HG02588 (cell line): ENCODE measurements at regions not wholly inside any gene's neighbourhood (a gene's known extent, or its start where the extent isn't known, plus 50 kb on each side); places are given as distances from the start of the nearest gene placed in this dataset.

Experiments used
- ATAC-seq: cut with Tn5 transposase; IDR thresholded peaks from one replicate; pipeline ENCODE4 v1.9.1; 2021; ENCODE audit warnings: mild to moderate bottlenecking, moderate library complexity; ENCODE audit not compliant: unreplicated experiment

- no peak for ATAC-seq
Measured at GRCh38 chr20:6501061-6501460, 266.4 kb upstream of the BMP2 start.

DNA sequence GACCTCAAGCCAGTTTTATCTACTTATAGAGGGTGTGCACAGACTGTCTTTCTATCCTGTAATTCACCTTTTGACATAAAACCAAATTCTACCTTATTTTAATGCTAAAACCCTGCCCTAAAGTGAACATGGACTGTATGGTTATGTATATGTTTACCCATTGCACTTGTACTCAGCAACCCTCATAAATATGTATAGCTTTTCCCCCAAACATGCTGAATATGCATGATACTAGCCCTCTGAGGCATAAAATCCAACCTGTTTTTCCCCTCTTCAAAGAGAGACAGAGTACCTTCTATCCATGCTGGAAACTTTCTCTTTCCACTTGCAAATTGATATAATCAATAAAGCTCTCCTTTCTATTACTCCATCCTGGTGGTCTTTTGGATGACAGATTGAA is 267.9 kb upstream of the BMP2 start:
- ATAC-seq, result no peak

DNA sequence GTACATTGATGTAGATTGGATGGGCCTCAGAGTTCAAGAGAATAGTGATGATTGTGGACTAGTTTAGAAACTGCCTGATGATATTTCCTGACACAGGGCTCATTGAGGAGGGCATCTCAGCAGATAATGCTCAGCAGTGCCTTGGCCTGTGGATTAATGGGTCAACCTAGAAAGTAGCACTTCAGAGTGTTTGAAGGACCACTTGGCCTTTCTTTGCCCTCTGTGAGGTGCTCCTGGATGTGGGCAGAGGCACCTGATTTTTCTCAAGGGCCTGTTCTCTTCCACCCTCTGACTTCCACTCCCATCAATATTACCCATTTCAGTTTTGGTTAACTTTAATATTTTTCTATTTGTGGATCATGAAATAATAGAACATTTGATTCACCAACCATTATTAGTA is 270.6 kb upstream of the BMP2 start:
- ATAC-seq, result no peak

DNA sequence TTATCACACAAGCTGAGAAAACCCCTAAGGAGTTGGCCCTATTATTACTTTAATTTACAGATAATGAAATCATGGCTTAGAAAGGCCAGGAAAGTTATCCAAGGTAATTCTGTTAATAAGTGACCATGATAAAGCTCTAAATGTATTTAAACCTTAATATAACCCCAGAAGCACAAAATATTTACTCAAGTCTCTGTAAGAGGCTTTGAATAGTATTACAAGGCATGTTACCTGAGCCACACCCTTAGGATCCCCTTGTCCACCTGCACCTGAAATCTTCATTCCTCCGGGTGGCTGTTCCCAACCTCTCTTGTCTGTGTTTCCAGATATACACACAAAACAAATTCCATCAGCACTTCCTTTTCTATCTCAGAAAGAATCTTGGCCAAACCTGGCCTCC is 271.6 kb upstream of the BMP2 start:
- ATAC-seq, result no peak

GRCh38 chr20:6492271-6493055 is 275.0 kb upstream of the BMP2 start:
- ATAC-seq, result no peak

DNA sequence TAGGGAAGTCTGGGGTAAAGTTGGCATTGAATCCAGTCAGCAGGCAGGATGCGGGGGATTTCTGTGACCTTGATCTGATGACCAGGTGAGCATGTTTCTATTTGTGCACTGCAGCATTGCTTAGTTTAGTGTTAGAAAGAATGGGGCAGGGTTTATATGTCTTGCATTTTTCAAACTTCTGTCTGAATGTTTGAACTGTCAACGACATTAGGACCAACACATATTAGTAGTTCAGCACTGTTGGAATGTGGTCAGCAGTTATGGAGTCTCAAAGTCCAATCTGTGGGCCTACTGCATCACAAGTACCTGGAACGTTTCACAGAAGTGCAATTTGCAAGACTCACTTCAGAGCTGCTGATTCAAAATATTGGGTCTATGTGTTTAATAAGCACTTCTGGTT is 276.6 kb upstream of the BMP2 start:
- no peak for ATAC-seq

DNA sequence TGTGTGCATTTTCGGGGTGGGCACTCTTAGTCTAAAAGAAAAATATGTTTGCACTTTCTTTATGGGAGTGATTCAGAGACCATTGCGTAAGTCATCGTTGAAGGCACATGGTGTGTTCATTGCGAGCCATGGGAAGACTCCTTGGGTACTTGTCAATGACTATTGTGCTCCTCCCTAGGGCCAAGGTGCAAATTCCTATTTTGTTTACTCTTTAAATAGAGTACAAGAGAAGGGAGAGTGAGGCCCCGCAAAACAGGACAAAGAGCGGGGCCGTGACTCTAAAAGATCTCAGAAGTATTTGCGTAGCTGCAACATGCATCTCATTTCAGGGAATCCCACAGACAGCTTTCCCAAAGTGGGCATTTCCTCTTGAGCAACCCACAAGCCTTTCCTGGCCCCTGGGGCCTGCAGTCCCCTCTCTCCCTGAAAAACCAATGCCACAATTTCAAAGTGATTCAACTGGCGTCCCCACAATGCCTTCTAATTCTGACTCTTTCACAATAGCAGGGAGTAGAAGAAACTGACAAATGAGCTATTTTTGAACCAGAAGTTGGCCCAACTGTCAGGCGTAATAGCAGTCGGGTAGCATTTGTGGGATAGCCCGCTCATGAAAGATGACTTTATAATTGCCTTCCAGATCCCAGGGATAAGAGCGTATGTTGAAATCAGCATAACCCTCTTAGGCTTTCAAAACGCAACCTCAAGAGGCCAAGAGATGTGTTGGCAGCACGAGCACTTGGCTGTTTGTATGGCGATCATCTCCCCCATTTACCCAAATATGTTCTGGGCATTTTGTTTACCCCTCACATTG is 277.9 kb upstream of the BMP2 start:
- ATAC-seq, result no peak

GRCh38 chr20:6485351-6485750 is 282.1 kb upstream of the BMP2 start:
- no peak for ATAC-seq

DNA sequence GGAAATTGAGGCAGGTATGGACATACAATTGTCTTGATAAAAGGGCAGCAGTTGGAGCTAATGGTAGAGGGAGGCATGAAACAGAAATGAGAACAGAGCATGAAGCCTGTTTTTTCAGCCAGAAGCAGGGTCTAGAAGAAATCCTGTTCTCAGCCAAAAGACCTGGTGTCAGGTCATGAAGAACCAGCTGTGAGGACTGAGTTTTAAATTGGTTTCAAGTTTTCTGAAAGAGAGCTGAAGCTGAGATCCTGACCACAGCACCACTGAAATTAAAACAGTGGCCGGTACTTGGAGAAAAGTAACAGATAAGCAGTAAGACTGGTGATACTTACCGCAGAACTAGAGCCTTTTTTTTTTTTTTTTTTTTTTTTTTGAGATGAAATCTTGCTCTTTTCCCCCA is 283.8 kb upstream of the BMP2 start:
- no peak for ATAC-seq

- ATAC-seq, result no peak
Measured at GRCh38 chr20:6482486-6482885, 285.0 kb upstream of the BMP2 start.

- ATAC-seq, result no peak
Measured at GRCh38 chr20:6480328-6481200, 286.9 kb upstream of the BMP2 start.

DNA sequence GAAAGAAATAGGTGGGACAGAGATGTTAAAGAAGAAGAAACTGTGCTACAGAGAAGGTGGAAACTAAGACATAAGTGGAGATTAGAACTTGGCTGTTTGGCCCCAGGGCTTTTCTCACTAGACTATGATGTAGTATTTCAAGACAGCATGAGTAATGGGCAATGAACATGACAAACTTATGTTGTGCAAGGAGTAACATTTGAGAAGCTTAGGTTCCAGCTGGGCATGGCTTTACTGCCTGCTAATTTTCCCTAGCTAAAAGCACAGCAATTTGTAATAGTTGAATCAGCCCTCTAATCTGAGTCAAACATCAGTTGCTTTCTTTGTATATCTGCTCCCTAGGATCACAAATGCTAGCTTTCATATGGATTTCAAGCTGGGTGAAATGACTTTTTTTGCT is 294.3 kb upstream of the BMP2 start:
- ATAC-seq, result no peak

GRCh38 chr20:6471871-6472270 is 295.6 kb upstream of the BMP2 start:
- ATAC-seq, result no peak

GRCh38 chr20:6471110-6471647 is 296.3 kb upstream of the BMP2 start:
- no peak for ATAC-seq

GRCh38 chr20:6469695-6470094 is 297.8 kb upstream of the BMP2 start:
- ATAC-seq, result no peak

DNA sequence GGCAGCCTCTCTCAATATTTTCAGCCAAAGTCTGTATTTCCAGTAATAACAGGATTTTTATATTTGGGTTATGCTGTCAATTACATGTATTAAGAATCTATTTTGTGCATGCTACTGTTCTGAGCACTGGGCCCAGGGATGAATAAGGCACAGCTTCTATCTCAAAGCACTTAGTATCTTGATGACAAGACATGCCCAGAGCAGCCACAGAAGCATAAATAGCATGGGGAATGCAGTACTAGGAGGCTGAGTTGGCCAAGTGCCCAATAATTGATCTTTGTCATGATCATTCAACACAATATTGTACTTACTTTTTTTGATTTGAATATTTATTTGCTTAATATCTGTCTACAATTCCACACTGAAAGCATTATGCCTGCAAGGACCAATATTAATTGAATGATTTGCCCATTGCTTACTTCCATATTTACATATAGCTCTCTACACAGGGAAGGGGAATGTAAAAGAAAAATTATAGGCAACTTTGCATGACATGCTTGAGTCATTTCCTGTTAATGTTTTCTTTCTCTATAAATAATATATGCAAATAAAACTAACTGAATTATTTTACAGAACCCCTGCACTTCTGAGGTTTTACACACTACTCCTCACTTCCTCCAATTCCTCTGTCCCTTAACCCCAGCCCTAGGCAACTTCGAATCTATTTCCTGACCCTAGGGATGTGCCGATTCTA is 298.9 kb upstream of the BMP2 start:
- ATAC-seq, result no peak

GRCh38 chr20:6467562-6467961 is 299.9 kb upstream of the BMP2 start:
- no peak for ATAC-seq

DNA sequence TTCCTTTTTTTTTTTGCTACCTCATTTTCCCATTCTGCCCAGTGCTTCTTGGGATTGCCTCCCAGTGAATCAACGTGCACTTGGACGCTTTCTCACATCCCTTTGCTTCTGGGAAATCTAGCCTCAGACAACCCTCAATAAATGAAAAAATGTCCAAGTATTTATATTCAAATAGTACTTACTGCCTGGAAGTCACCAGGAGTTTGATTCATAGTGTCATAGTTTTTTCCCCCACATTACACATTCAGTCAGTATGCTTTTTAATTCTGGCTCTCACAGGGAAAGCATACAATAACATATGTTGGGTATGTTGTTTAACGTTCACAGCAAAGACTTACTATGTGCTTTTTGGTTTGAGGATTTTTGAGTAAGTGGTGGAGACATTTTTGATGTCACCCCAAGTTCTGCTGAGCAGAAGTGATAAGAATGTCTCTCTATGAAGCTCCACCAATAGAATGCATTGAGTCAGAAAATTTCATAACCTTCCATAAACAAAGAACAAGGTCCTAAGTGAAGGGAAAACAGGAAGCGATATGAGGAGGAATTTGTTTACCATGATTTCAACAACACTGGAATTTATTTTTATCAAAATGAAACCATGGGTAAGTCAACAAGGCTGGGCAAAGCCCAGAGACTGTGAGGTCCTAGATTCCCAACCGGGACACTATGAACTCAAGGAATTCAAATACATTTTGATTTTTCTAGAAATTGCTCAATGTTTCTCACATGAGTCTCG is 301.2 kb upstream of the BMP2 start:
- no peak for ATAC-seq

DNA sequence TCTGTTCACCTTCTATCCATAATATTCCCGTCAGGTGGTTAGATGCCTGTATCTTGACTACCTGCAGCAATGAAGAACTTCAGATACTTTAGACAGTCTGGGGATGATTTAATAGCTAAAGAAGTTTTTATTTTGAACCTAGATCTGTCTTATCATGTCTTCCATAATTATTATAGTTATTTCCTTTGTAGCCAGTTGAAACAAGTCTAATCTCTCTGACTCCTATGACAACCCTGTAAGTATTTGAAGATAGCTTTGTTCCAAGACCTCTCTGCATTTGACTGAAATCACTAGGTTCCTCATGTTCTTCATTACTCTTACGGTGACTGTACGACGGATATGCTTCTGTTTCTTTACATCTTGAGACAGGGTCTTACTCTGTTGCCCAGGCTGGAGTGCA is 316.6 kb upstream of the BMP2 start:
- no peak for ATAC-seq

GRCh38 chr20:6440443-6440799 is 317.6 kb upstream of the FERMT1 start:
- no peak for ATAC-seq
